ENCODE measurements at regions not wholly inside any gene's neighbourhood (a gene's known extent, or its start where the extent isn't known, plus 50 kb on each side); places are given as distances from the start of the nearest gene placed in this dataset.
"Not testable (repeated sequence)": the region's sequence is repeated elsewhere in the genome, so short reads cannot be mapped to it uniquely, and the experiment has no call there.

- H3K4me3 ChIP-seq (ENCODE audit: insufficient read depth, low read depth, low read length): no peak overlapping the region
- Mint-ChIP-seq H3K36me3 (ENCODE audit: low read depth, unreplicated experiment) (no peaks in the 10 kb centered on the region), H3K4me3 (ENCODE audit: unreplicated experiment) (no peak overlapping the region), H3K27ac (ENCODE audit: unreplicated experiment) (no peak overlapping the region), H3K27me3 (ENCODE audit: low read depth, unreplicated experiment) (peaks cover 1% of the 10 kb centered on the region), H3K9me3 (ENCODE audit: unreplicated experiment) (peaks cover 4% of the 10 kb centered on the region), H3K4me1 (ENCODE audit: low read depth, unreplicated experiment) (no peaks in the 10 kb centered on the region)
- peaks cover 8% of the 10 kb centered on the region for H3K27me3 ChIP-seq (ENCODE audit: insufficient read depth, low read length)
- no peak overlapping the region for H2AFZ ChIP-seq (ENCODE audit: low read depth, low read length)
- H3K4me2 ChIP-seq (ENCODE audit: low read length): no peak overlapping the region
- FAIRE-seq (no peak), DNase-seq (ENCODE audit: low read depth) (no peak)
- H3K79me2 ChIP-seq (ENCODE audit: insufficient read depth, low read length): no peaks in the 10 kb centered on the region
- peaks cover 9% of the 10 kb centered on the region for H3K9me3 ChIP-seq (ENCODE audit: insufficient read depth, low read depth, low read length)
- no peaks in the 10 kb centered on the region for H3K36me3 ChIP-seq (ENCODE audit: insufficient read depth, low read length)
- no peaks in the 10 kb centered on the region for H4K20me1 ChIP-seq (ENCODE audit: insufficient read depth, low read length)
- no peaks in the 10 kb centered on the region for H3K4me1 ChIP-seq (ENCODE audit: insufficient read depth, low read length)
- no peak overlapping the region for H3K27ac ChIP-seq (ENCODE audit: low read depth, low read length)
- no peak for TF ChIP-seq EZH2 (IDR thresholded peaks at IDR 0.05; ENCODE audit: insufficient read depth, low read length)
- TF ChIP-seq, protein P1, sequence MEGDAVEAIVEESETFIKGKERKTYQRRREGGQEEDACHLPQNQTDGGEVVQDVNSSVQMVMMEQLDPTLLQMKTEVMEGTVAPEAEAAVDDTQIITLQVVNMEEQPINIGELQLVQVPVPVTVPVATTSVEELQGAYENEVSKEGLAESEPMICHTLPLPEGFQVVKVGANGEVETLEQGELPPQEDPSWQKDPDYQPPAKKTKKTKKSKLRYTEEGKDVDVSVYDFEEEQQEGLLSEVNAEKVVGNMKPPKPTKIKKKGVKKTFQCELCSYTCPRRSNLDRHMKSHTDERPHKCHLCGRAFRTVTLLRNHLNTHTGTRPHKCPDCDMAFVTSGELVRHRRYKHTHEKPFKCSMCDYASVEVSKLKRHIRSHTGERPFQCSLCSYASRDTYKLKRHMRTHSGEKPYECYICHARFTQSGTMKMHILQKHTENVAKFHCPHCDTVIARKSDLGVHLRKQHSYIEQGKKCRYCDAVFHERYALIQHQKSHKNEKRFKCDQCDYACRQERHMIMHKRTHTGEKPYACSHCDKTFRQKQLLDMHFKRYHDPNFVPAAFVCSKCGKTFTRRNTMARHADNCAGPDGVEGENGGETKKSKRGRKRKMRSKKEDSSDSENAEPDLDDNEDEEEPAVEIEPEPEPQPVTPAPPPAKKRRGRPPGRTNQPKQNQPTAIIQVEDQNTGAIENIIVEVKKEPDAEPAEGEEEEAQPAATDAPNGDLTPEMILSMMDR (IDR thresholded peaks at IDR 0.05; ENCODE audit: insufficient read depth, low read depth, low read length): no peak
- no peak overlapping the region for H3K9ac ChIP-seq (ENCODE audit: low read length)
These were observed 123.7 kb upstream of the ANKH start for GRCh38 chr5:14995229-14995628.

DNA sequence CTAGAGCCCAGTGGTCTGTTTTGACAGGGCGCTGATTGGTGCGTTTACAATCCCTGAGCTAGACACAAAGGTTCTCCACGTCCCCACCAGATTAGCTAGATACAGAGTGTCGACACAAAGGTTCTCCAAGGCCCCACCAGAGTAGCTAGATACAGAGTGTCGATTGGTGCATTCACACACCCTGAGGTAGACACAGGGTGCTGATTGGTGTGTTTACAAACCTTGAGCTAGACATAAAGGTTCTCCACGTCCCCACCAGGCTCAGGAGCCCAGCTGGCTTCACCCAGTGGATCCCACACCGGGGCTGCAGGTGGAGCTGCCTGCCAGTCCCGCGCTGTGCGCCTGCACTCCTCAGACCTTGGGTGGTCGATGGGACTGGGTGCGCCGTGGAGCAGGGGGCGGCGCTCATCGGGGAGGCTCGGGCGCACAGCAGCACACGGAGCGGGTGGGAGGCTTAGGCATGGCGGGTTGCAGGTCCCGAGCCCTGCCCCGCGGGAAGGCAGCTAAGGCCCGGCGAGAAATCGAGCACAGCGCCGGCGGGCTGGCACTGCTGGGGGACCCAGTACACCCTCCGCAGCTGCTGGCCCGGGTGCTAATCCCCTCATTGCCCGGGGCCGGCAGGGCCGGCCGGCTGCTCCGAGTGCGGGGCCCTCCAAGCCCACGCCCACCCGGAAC, 122.0 kb upstream of the ANKH start:
- H2AFZ ChIP-seq (ENCODE audit: low read depth, low read length); H3K4me1 ChIP-seq (ENCODE audit: insufficient read depth, low read length); H3K27ac ChIP-seq (ENCODE audit: low read depth, low read length); H3K27me3 ChIP-seq (ENCODE audit: insufficient read depth, low read length); H3K27me3 Mint-ChIP-seq (ENCODE audit: low read depth, unreplicated experiment); DNase-seq (ENCODE audit: low read depth); H3K4me1 Mint-ChIP-seq (ENCODE audit: low read depth, unreplicated experiment); FAIRE-seq; H3K9me3 ChIP-seq (ENCODE audit: insufficient read depth, low read depth, low read length); H3K9me3 Mint-ChIP-seq (ENCODE audit: unreplicated experiment); H3K79me2 ChIP-seq (ENCODE audit: insufficient read depth, low read length); H3K4me2 ChIP-seq (ENCODE audit: low read length); H3K36me3 ChIP-seq (ENCODE audit: insufficient read depth, low read length); H3K4me3 ChIP-seq (ENCODE audit: insufficient read depth, low read depth, low read length); H4K20me1 ChIP-seq (ENCODE audit: insufficient read depth, low read length); H3K36me3 Mint-ChIP-seq (ENCODE audit: low read depth, unreplicated experiment); H3K9ac ChIP-seq (ENCODE audit: low read length): not testable (repeated sequence)
- Mint-ChIP-seq H3K27ac (ENCODE audit: unreplicated experiment) (peak overlapping the region; percentile 41), H3K4me3 (ENCODE audit: unreplicated experiment) (peak overlapping the region; percentile 58)

- H3K27ac ChIP-seq (ENCODE audit: low read depth, low read length); H3K9me3 Mint-ChIP-seq (ENCODE audit: unreplicated experiment); H3K4me3 ChIP-seq (ENCODE audit: insufficient read depth, low read depth, low read length); H2AFZ ChIP-seq (ENCODE audit: low read depth, low read length); H3K27me3 ChIP-seq (ENCODE audit: insufficient read depth, low read length); H3K79me2 ChIP-seq (ENCODE audit: insufficient read depth, low read length); H3K36me3 ChIP-seq (ENCODE audit: insufficient read depth, low read length); H3K4me1 ChIP-seq (ENCODE audit: insufficient read depth, low read length); FAIRE-seq; H3K4me1 Mint-ChIP-seq (ENCODE audit: low read depth, unreplicated experiment); H3K4me2 ChIP-seq (ENCODE audit: low read length); H3K9me3 ChIP-seq (ENCODE audit: insufficient read depth, low read depth, low read length); DNase-seq (ENCODE audit: low read depth); H3K9ac ChIP-seq (ENCODE audit: low read length); H3K27me3 Mint-ChIP-seq (ENCODE audit: low read depth, unreplicated experiment); H4K20me1 ChIP-seq (ENCODE audit: insufficient read depth, low read length); H3K36me3 Mint-ChIP-seq (ENCODE audit: low read depth, unreplicated experiment): not testable (repeated sequence)
- Mint-ChIP-seq H3K4me3 (ENCODE audit: unreplicated experiment) (peak overlapping the region; percentile 58), H3K27ac (ENCODE audit: unreplicated experiment) (peak overlapping the region; percentile 41)
These were observed 121.3 kb upstream of the ANKH start for GRCh38 chr5:14992751-14993458.

Data from astrocyte (in vitro differentiated cells and primary cell).